ENCODE measurements at regions not wholly inside any gene's neighbourhood (a gene's known extent, or its start where the extent isn't known, plus 50 kb on each side); places are given as distances from the start of the nearest gene placed in this dataset.

- no peak for TF ChIP-seq CTCF (IDR thresholded peaks at IDR 0.05; ENCODE audit: low read depth, low read length, poor library complexity, severe bottlenecking)
- TF ChIP-seq EZH2phosphoT487 (IDR thresholded peaks at IDR 0.05; ENCODE audit: borderline replicate concordance, low read length) = no peak
- Histone ChIP-seq H3K27ac (ENCODE audit: low read depth, low read length) (no peak overlapping the region), H4K20me1 (ENCODE audit: control insufficient read depth, insufficient read depth, low read depth, low read length) (no peaks in the 10 kb centered on the region), H3K36me3 (ENCODE audit: control insufficient read depth, low read length) (no peaks in the 10 kb centered on the region), H3K27me3 (ENCODE audit: control insufficient read depth, low read length) (no peaks in the 10 kb centered on the region), H3K9me3 (ENCODE audit: control insufficient read depth, insufficient read depth, low read length) (no peaks in the 10 kb centered on the region), H3K4me1 (ENCODE audit: control insufficient read depth, low read length) (no peaks in the 10 kb centered on the region), H3K9me2 (replicated peaks; ENCODE audit: control insufficient read depth, low read length) (no peaks in the 10 kb centered on the region), H3K4me2 (ENCODE audit: low read length) (no peak overlapping the region), H3F3A (ENCODE audit: control insufficient read depth, insufficient read depth) (no peaks in the 10 kb centered on the region), H3K79me2 (ENCODE audit: control insufficient read depth, low read length) (no peaks in the 10 kb centered on the region), H3K4me3 (ENCODE audit: low read length) (no peak overlapping the region)
Measured at GRCh38 chr3:193118907-193119306, 122.1 kb upstream of the PLAAT1 start.

GRCh38 chr3:193119926-193120325 is 121.1 kb upstream of the PLAAT1 start:
- H3K4me2 ChIP-seq (ENCODE audit: low read length) = no peak overlapping the region
- no peaks in the 10 kb centered on the region for H3K79me2 ChIP-seq (ENCODE audit: control insufficient read depth, low read length)
- no peaks in the 10 kb centered on the region for H3K36me3 ChIP-seq (ENCODE audit: control insufficient read depth, low read length)
- no peaks in the 10 kb centered on the region for H3K9me2 ChIP-seq (replicated peaks; ENCODE audit: control insufficient read depth, low read length)
- H4K20me1 ChIP-seq (ENCODE audit: control insufficient read depth, insufficient read depth, low read depth, low read length) = no peaks in the 10 kb centered on the region
- H3K27me3 ChIP-seq (ENCODE audit: control insufficient read depth, low read length) = no peaks in the 10 kb centered on the region
- no peaks in the 10 kb centered on the region for H3F3A ChIP-seq (ENCODE audit: control insufficient read depth, insufficient read depth)
- H3K9me3 ChIP-seq (ENCODE audit: control insufficient read depth, insufficient read depth, low read length) = no peaks in the 10 kb centered on the region
- H3K4me1 ChIP-seq (ENCODE audit: control insufficient read depth, low read length) = no peaks in the 10 kb centered on the region
- no peak for TF ChIP-seq EZH2phosphoT487 (IDR thresholded peaks at IDR 0.05; ENCODE audit: borderline replicate concordance, low read length)
- no peak for TF ChIP-seq CTCF (IDR thresholded peaks at IDR 0.05; ENCODE audit: low read depth, low read length, poor library complexity, severe bottlenecking)
- H3K27ac ChIP-seq (ENCODE audit: low read depth, low read length) = no peak overlapping the region
- no peak overlapping the region for H3K4me3 ChIP-seq (ENCODE audit: low read length)

- no peaks in the 10 kb centered on the region for H3K9me3 ChIP-seq (ENCODE audit: control insufficient read depth, insufficient read depth, low read length)
- no peak overlapping the region for H3K4me3 ChIP-seq (ENCODE audit: low read length)
- H3K36me3 ChIP-seq (ENCODE audit: control insufficient read depth, low read length) = no peaks in the 10 kb centered on the region
- no peaks in the 10 kb centered on the region for H3K79me2 ChIP-seq (ENCODE audit: control insufficient read depth, low read length)
- no peaks in the 10 kb centered on the region for H3K9me2 ChIP-seq (replicated peaks; ENCODE audit: control insufficient read depth, low read length)
- TF ChIP-seq EZH2phosphoT487 (IDR thresholded peaks at IDR 0.05; ENCODE audit: borderline replicate concordance, low read length) (no peak), CTCF (IDR thresholded peaks at IDR 0.05; ENCODE audit: low read depth, low read length, poor library complexity, severe bottlenecking) (no peak)
- H3K4me2 ChIP-seq (ENCODE audit: low read length) = no peak overlapping the region
- H3F3A ChIP-seq (ENCODE audit: control insufficient read depth, insufficient read depth) = no peaks in the 10 kb centered on the region
- no peak overlapping the region for H3K27ac ChIP-seq (ENCODE audit: low read depth, low read length)
- no peaks in the 10 kb centered on the region for H3K4me1 ChIP-seq (ENCODE audit: control insufficient read depth, low read length)
- no peaks in the 10 kb centered on the region for H3K27me3 ChIP-seq (ENCODE audit: control insufficient read depth, low read length)
- no peaks in the 10 kb centered on the region for H4K20me1 ChIP-seq (ENCODE audit: control insufficient read depth, insufficient read depth, low read depth, low read length)
Measured at GRCh38 chr3:193124861-193125260, 116.2 kb upstream of the PLAAT1 start.

- H3K4me2 ChIP-seq (ENCODE audit: low read length) = no peak overlapping the region
- no peaks in the 10 kb centered on the region for H3F3A ChIP-seq (ENCODE audit: control insufficient read depth, insufficient read depth)
- no peak overlapping the region for H3K27ac ChIP-seq (ENCODE audit: low read depth, low read length)
- no peaks in the 10 kb centered on the region for H3K4me1 ChIP-seq (ENCODE audit: control insufficient read depth, low read length)
- no peaks in the 10 kb centered on the region for H4K20me1 ChIP-seq (ENCODE audit: control insufficient read depth, insufficient read depth, low read depth, low read length)
- TF ChIP-seq EZH2phosphoT487 (IDR thresholded peaks at IDR 0.05; ENCODE audit: borderline replicate concordance, low read length) = no peak
- TF ChIP-seq CTCF (IDR thresholded peaks at IDR 0.05; ENCODE audit: low read depth, low read length, poor library complexity, severe bottlenecking) = no peak
- H3K9me2 ChIP-seq (replicated peaks; ENCODE audit: control insufficient read depth, low read length) = no peaks in the 10 kb centered on the region
- H3K4me3 ChIP-seq (ENCODE audit: low read length) = no peak overlapping the region
- no peaks in the 10 kb centered on the region for H3K36me3 ChIP-seq (ENCODE audit: control insufficient read depth, low read length)
- H3K79me2 ChIP-seq (ENCODE audit: control insufficient read depth, low read length) = no peaks in the 10 kb centered on the region
- H3K9me3 ChIP-seq (ENCODE audit: control insufficient read depth, insufficient read depth, low read length) = no peaks in the 10 kb centered on the region
- no peaks in the 10 kb centered on the region for H3K27me3 ChIP-seq (ENCODE audit: control insufficient read depth, low read length)
Measured at GRCh38 chr3:193129607-193130006, 111.4 kb upstream of the PLAAT1 start.
